ENCODE measurements at regions not wholly inside any gene's neighbourhood (a gene's known extent, or its start where the extent isn't known, plus 50 kb on each side); places are given as distances from the start of the nearest gene placed in this dataset.

DNA sequence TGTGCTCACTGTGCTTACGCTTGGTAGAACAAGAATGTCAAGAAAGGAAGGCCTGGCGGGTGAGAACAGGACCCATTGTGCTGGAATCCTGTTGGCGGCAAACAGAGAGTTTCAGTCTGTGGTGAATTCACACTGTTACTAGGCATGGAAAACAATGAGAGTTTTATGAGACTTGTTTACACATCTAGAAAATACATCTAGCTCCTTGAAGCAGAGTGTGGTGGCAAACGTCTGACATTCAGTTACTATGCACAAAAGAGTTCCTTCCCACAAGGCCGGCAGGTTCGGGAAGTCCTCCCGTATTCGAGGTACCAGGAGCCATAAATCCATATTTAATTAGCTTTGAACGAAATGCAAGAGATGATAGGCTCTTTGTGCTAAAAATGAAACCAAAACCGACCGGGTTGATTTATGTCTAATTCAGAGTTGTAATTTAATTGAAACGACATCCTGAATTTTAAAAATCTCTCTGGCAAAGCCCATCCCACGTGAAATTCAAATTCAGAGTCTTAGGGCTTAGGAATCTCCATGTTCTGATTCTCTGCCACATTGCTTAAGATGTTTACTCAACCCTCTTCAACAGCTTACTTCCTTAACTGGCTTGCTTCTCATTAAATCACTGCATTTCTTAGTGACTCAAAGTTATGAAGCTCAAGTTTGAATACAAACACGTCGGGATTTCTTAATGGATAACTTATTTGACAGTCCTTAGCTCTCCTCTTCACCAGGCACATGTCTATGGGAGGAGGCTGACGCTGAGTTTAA is 299.9 kb upstream of the PITRM1 start:
- TF ChIP-seq, protein P1, sequence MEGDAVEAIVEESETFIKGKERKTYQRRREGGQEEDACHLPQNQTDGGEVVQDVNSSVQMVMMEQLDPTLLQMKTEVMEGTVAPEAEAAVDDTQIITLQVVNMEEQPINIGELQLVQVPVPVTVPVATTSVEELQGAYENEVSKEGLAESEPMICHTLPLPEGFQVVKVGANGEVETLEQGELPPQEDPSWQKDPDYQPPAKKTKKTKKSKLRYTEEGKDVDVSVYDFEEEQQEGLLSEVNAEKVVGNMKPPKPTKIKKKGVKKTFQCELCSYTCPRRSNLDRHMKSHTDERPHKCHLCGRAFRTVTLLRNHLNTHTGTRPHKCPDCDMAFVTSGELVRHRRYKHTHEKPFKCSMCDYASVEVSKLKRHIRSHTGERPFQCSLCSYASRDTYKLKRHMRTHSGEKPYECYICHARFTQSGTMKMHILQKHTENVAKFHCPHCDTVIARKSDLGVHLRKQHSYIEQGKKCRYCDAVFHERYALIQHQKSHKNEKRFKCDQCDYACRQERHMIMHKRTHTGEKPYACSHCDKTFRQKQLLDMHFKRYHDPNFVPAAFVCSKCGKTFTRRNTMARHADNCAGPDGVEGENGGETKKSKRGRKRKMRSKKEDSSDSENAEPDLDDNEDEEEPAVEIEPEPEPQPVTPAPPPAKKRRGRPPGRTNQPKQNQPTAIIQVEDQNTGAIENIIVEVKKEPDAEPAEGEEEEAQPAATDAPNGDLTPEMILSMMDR (conservative IDR thresholded peaks at IDR 0.05; ENCODE audit: low read length), result no peak
- TF ChIP-seq EZH2phosphoT487 (IDR thresholded peaks at IDR 0.05; ENCODE audit: borderline replicate concordance), result no peak
